ENCODE measurements at regions not wholly inside any gene's neighbourhood (a gene's known extent, or its start where the extent isn't known, plus 50 kb on each side); places are given as distances from the start of the nearest gene placed in this dataset.

GRCh38 chr2:173806761-173807160 lies 158.4 kb downstream of the SP3 start:
- no peak for DNase-seq (ENCODE audit: extremely low read depth, low read depth, low spot score)

GRCh38 chr2:173808718-173809117 lies 156.5 kb downstream of the SP3 start:
- no peak for DNase-seq (ENCODE audit: extremely low read depth, low read depth, low spot score)

- DNase-seq (ENCODE audit: extremely low read depth, low read depth, low spot score): no peak
These were observed 152.9 kb downstream of the SP3 start for GRCh38 chr2:173812321-173812720.

GRCh38 chr2:173814306-173814705 lies 150.9 kb downstream of the SP3 start:
- DNase-seq (ENCODE audit: extremely low read depth, low read depth, low spot score): no peak

- no peak for DNase-seq (ENCODE audit: extremely low read depth, low read depth, low spot score)
These were observed 149.4 kb downstream of the SP3 start for GRCh38 chr2:173815772-173816171.

GRCh38 chr2:173817582-173817981 lies 147.6 kb downstream of the SP3 start:
- no peak for DNase-seq (ENCODE audit: extremely low read depth, low read depth, low spot score)

GRCh38 chr2:173818285-173818684 lies 146.9 kb downstream of the SP3 start:
- DNase-seq (ENCODE audit: extremely low read depth, low read depth, low spot score): no peak

GRCh38 chr2:173819852-173820251 lies 145.3 kb downstream of the SP3 start:
- DNase-seq (ENCODE audit: extremely low read depth, low read depth, low spot score): no peak

- no peak for DNase-seq (ENCODE audit: extremely low read depth, low read depth, low spot score)
These were observed 143.7 kb downstream of the SP3 start for GRCh38 chr2:173821451-173821850.

- no peak for DNase-seq (ENCODE audit: extremely low read depth, low read depth, low spot score)
These were observed 142.2 kb downstream of the SP3 start for GRCh38 chr2:173822889-173823542.

GRCh38 chr2:173823543-173823939 lies 141.6 kb downstream of the SP3 start:
- no peak for DNase-seq (ENCODE audit: extremely low read depth, low read depth, low spot score)

- DNase-seq (ENCODE audit: extremely low read depth, low read depth, low spot score): no peak
These were observed 136.7 kb downstream of the SP3 start for GRCh38 chr2:173828189-173829142.

- DNase-seq (ENCODE audit: extremely low read depth, low read depth, low spot score): no peak
These were observed 135.4 kb downstream of the SP3 start for GRCh38 chr2:173829727-173830126.

GRCh38 chr2:173830170-173830569 lies 135.0 kb downstream of the SP3 start:
- no peak for DNase-seq (ENCODE audit: extremely low read depth, low read depth, low spot score)

- DNase-seq (ENCODE audit: extremely low read depth, low read depth, low spot score): no peak
These were observed 133.6 kb downstream of the SP3 start for GRCh38 chr2:173831312-173832229.

- no peak for DNase-seq (ENCODE audit: extremely low read depth, low read depth, low spot score)
These were observed 131.0 kb downstream of the SP3 start for GRCh38 chr2:173834141-173834540.

- no peak for DNase-seq (ENCODE audit: extremely low read depth, low read depth, low spot score)
These were observed 129.4 kb downstream of the SP3 start for GRCh38 chr2:173835726-173836125.

- DNase-seq (ENCODE audit: extremely low read depth, low read depth, low spot score): no peak
These were observed 124.1 kb downstream of the SP3 start for GRCh38 chr2:173841110-173841509.

GRCh38 chr2:173843526-173843925 lies 121.6 kb downstream of the SP3 start:
- no peak for DNase-seq (ENCODE audit: extremely low read depth, low read depth, low spot score)

GRCh38 chr2:173851141-173851641 lies 114.0 kb downstream of the SP3 start:
- no peak for DNase-seq (ENCODE audit: extremely low read depth, low read depth, low spot score)

- no peak for DNase-seq (ENCODE audit: extremely low read depth, low read depth, low spot score)
These were observed 111.0 kb downstream of the SP3 start for GRCh38 chr2:173854141-173854540.
